HG03135 (cell line): ENCODE measurements at regions not wholly inside any gene's neighbourhood (a gene's known extent, or its start where the extent isn't known, plus 50 kb on each side); places are given as distances from the start of the nearest gene placed in this dataset.

Experiments used
- ATAC-seq: cut with Tn5 transposase; IDR thresholded peaks from one replicate; pipeline ENCODE4 v1.9.1; 2021; ENCODE audit warnings: mild to moderate bottlenecking, moderate library complexity; ENCODE audit not compliant: unreplicated experiment

DNA sequence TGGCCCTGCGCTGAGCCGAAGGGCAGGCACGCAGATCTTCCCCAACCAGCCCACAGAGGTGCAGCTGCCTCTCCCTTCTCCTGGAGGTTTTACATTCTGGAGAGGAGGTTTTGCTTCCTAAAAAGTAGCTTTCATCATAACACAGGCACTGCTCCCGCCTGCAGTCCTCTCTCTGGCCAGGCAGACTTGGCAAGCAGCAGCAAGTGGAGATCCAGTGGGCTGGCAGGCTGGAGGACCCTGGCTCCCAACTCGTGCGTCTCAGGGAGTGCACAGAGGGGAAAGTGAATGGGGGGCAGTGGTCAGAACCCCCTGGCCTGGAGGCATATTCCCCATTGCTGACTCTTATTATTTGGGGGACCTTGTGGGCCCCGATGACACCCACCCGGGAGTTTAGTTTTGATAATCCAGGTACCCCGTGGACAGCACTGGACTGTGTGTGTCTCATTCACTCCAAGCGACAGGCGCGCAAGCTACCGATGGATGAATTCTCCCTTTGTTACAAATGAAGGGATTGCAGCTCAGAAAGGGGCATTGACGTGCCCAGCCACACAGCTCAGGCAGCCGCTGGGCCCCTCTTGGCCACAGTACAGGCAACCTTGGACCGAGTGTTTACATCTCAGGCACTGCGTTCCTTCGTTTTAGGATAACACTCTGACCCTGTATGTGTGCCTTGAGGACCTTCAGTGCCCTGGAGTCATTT is 1223.9 kb downstream of the BRD1 start:
- ATAC-seq: no peak

DNA sequence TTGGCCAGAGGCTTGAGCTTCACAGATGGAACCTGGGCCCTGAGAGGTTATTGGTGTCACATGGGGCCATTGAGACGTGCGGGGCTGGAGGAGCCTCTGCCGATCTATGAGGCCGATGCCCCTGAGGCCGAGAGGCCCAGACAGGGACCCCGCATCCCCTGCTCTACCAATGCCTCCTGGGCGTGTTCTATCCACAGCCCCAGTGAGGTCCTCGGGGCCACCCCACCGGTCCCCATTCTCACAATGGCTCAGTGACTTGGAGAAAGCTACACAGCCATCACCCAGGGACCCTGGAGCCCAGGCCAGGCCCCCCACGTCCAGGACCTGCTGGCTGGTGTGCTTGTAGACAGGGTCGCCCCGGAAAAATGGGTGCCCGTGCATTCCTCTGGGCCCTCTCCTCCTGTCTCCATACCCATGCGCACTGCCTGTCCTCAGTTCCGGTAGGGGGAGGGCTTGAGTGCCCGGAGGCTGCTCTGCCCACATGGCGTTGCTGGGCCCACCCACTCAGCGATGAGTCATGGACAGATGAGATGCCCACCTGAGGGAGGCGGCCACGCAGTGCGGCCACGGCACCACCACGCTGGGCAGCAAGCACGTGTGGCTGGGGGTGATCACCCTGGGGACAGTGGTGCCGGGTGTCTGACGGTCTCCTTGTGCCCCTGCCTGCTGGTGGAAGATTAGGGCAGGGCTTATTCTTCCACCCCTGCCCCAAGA is 1224.7 kb downstream of the BRD1 start:
- no peak for ATAC-seq

DNA sequence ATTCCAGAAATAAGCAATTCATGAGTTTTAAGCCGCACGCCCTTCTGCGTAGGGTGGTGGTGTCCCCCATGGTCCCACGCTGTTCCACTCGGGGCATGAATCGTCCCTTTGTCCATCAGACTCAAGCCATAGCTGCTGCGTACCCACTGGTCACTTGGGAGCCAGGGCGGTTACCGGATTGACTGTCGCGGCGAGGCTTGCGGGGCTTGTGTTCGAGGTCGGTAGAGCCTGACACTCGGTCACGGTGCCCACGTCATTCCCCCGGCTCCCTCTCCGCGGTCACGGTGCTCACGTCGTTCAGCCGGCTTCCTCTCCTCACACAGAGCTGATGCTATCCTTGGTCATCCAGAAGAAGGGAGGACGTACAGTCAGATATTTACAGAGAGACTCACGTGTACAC is 1227.0 kb downstream of the BRD1 start:
- no peak for ATAC-seq

DNA sequence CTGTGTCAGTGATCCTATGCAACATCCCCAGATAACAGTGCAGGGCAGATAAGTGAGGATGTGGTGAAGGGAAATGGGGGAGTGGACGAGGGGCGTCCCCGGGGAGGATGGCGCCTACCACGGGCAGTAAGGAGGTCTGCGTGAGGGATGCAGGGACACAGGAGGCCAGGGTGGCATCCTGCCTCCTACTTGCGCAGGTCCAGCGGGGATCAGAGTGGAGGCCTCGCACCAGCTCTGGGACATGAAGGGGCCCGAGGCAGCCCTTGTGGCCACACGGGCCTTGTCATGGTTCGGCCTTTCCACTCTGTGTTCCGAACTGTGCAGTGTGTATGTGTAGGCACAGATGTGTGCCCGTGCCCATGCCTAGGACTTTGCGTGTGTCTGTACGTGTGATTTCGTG is 1227.5 kb downstream of the BRD1 start:
- ATAC-seq: no peak

DNA sequence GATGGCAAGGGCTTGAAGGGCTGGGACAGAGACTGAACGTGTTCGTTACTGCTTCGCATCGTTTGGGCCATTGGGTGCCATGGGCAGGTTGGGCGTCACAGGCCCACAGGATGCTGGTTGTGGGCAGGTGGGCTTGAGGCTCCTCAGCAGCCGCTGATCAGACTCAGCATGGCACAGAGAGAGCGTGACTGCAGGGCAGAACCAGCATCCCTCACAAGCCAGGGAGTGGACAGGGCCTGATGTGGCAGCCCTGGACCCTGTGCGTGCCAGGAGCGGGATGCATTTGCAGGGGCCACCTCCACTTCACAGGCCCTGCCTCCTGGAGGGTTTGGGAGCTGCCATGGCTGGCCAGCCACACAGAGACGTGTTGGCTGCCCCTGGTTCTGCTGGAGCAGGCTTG is 1228.3 kb downstream of the BRD1 start:
- no peak for ATAC-seq

DNA sequence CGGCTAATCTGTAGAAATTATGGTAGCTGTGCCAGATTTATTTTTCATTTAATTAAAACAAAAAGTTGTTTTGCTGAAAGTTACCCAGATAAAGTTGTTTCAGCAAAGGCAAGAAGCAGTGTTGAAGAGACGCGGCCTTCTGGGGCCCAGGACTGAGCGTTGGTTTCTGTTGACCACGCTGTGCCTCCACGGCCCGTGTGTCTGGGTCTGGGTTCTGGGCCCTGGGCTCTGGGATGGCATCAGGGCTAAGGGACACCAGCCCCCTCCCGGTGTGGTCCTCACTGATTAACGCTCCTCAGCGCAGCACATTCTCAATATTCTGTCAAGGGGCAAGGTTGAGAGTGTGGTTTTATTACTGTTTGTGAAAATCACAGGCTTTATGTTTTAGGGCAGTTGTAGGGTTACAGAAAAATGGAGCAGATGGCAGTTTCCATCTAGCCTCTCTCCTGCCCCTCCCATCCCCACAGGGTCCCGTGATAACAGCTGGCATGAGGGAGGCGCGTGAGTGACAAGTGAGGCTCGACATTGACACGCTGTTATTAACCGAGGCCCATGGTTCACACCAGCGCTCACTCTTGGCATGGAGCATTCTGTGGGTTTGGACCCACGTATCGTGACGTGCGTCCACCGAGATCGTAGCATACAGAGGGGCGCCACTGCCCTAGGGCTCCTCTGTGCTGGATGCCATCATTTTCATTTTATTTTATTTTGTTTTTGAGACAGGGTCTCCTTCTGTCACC is 1231.4 kb downstream of the BRD1 start:
- no peak for ATAC-seq

DNA sequence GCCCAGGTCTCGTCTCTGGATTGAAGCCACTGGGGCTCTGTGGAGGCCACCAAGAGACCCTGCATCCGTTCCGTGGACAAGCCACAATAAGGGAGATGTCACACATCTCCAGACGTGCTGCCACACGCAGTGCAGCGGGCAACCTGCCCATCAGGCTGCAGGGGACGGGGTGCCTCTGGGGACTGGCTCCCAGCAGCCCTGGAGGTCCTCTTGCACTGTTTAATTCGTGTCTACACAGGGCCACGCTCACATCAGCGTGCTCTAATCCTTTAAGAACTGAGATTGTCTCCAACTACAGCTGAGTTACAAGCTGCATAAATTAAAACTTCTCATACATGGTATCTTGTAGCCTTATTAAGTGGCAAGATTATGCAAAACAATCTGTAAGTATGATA is 1232.2 kb downstream of the BRD1 start:
- no peak for ATAC-seq

DNA sequence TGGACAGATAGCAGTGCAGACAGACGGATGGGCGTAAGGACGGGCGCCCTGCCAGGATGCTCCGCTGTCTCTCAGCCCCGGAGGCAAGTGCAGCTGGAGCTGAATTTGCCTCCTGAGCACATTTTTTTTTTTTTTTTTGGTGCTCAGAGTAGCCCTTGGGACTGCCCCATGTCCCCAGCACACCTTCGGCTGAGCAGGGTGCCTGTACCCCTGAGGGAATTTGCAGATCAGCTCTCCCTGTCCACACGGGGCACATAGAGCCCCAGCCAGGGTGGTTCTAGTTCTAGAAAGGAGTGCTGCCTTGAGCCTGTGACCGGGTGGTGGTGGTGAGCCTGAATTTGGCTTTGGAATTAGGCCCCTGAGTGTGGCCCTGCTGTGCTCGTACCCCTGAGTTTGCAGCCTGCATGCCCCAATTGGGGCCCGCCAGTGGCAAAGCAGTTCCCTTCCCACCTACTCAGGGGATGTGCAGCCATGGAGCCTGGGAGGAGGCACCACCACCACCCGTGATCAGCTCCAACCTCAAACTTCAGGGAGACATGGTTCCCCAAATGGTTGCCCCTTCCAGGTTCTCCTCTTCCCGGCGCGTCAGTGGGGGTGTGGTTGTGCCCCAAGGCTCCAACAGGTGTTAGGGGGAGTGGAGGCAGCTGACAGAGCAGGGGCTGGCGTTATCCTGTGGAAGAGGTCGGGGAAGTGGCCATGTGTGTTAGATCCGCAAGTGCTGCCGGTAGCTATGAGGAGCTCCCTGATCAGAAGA is 1232.7 kb downstream of the BRD1 start:
- no peak for ATAC-seq

DNA sequence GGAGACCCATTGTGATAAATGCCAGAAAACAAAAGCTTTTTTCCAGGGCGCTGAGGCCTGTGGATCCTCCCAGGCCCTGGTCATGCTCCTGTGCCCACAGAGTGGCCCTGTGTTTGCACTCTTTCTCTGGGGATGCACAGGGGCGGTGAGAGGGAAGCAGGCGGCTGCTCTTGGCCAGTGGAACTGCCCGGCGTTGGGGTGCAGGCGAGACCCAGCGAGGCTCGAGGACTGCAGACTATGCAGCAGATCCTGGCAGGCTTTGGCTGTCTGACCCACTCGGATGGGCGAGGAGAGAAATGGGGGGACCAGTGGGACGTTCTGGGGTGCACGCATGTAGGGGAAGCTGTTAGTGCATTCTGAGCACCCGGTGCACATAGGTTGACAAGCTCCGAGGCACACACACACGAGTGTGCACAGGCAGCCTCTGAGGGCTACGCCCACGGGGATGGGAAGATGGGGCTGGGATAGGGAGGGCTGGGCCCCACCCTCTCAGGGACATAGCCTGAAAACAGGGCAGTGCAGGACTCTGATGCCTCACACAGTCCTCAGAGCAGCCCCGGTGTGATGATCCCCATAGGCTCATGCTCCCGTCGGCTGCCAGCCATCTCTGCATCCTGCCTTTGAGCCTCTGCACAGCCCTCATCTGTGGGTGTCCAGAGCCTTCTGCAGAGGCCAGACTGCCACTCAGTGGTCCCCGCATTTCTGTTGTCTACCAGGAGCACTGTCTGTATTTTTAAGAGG is 1233.5 kb downstream of the BRD1 start:
- ATAC-seq: no peak

DNA sequence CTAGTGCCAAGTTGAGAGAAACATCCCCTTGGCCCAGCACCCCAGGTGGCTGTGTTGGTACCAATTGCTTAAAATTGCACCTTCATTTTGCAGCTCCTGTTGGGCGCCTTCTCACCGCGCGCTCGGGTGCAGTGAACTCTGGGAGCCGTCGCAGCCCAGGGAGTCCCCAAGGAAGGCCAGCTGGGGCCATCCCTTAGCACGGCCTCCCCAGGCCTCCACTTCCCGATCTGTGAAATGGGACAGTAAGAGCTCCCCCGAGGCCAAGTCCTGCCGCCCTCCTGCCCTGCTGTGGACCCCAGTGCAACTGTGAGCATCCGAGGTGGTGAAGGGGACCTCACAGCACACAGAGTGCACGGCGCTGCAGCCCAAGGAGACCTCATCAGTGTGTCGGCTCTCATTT is 1234.1 kb downstream of the BRD1 start:
- ATAC-seq: no peak

DNA sequence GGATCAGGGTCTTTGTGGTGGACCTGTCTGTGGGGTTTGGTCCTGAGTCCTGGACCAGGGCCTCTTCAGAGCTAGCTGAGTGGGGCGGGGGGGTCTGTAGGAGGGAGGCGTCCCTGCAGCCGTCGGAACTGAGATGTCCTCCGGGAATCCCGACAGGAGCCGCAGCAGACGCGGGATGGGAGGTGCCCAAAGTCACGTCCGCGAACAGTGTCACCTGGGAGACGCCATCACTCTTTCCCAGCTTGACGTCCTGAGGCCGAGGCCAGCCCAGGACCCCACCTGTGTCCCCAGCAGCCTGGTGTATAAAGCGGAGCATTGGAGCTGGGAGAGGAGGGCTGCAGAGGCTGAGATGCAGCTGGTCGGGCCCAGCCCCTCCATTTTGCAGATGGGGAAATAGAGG is 1234.7 kb downstream of the BRD1 start:
- ATAC-seq: no peak

DNA sequence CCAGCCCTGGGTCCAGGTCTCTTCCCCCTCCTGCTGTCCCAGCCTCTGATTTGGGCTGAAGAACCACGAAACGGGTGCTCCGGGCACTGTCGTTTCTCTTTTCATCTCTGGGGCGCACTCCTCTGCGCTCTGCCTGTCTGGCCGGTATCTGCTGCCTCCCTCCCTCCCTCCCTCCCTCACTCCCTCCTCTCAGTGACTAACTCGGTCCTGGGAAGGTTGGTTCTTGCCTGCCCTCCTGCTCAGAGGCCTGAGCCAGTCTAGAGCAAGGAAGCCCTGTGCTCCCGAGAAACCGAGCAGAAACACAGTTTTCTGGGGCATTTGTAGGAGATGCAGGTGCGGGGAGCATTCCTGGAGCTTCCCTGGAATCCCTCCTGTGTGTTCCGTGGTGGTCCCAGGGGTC is 1235.2 kb downstream of the BRD1 start:
- ATAC-seq: no peak

DNA sequence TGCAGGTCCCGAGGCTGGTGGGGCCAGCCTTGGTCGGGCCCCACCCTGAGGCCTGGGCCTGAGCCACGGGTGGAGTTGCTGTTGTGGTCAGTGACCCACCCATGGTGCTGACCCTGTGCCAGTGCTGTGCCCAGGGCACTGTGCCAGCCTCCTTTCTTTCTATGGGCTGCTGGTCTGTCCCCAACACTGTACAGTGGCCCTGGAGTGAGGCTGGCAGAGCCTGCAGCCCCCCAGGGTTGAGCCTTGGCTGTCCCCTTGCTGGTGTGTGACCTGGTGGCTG is 1235.7 kb downstream of the BRD1 start:
- ATAC-seq: no peak

DNA sequence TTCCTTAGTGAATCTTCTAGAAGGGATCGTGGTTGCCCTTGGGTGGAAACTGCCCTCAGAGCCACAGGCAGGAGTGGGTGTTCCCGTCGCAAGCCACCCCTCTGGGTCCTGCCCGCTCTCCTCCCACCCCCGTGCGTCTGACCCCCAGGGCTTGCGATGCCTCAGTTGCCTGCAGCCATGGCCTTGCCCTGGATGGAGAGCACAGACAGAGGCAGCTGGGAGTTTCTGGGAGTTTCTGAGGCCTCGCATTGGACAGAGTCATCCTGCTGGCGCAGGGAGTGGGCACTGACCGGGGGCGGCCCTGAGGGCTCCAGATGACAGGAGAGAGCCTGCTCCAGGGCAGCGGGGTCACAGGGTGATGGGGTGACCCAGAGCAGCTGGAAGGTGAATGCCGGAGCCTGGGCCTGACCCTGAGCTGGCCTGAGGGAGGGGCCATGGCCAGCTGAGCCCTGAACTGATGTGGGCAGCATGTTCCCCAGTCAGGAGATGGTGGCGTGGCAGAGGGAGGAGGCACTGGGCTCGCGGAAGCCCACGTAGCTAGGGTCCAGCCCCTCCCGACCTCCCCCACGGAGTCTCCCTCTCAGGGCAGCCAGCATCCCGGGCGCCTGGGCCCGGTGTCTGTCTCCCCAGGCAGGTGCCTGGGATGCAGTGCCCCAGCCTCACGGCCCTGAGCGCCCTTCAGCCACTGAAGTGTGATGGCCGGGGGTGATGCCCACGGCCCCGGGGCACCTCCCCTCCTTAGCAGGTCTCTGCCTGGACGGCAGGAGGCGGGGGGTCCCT is 1236.2 kb downstream of the BRD1 start:
- no peak for ATAC-seq

DNA sequence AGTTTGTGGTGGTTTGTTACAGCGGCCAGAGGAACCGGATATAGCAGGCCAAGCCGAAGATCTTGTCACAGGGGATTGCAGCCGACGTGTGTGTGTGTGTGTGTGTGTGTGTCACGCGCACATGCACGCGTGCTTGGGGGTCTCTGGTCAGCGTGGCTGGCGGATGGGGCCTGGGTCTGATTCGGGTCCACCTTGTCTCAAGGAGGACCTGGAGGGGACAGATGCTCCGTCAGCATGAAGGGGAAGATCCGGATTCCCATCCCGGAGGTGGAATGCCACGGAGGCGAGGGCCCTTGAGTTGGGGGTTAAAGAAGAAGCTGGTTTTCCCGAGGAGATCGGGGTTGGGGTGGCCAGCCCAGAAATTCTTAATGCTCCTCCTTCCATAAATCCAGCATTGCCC is 1237.8 kb downstream of the BRD1 start:
- no peak for ATAC-seq

DNA sequence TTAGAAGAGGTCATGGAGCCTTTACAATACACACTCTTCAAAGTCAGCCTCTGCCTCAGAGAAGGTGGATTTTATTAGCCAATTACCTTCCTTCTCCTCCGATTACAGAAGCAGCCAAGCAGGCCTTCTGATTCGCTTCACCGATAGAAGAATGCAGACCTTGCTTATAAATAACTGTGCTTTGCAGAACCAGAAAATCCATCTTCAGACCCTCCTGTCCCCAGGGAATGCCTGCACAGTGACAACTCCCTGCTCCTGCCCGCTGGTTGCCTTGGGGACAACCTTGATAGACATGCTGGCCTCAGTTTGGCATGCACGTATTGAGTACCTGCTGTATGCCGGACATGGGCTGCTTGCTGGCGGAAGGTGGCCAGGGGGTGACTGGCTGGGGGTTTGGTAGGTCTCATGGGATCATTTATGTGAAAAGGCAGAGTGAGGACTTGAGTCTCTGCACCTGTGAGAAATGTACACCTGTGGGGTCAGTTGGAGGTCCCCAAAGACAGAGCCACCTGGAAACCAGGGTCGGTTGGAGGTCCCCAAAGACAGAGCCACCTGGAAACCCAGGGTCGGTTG is 1238.7 kb downstream of the BRD1 start:
- no peak for ATAC-seq

DNA sequence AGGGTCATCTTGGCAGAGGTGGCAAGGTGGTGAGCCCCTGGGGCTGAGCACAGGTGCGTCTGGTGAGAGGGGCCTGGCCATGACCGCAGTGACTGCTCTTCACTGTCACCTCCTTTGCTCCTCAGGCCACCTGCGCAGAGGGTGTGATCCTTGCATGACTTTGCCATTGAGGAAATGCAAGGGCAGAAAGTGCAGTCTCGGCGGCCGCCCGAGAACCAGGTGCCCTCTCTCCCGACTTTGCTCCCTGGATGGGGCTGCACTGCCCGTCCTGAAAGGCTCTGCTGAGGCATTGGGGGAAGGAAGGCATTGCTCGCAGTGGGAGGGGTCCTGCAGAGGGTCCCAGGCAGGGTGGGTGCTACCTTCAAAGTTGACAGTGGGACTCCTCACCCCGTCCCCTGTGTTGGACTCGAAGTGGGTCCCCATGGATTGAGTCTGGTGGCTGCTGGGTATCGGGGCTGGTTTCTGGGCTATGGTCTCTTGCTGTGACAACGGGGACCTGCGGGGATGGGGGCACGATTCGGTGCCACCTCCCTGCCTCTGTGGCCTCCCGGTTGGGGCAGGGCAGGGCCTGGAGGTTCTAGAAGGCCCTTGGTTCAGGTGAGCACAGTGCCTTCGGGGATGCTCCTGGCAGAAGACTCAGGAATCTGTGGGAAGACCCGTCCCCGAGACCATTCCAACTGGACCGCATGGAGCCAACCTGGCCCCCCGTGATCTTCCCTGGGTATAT is 1239.4 kb downstream of the BRD1 start:
- no peak for ATAC-seq

DNA sequence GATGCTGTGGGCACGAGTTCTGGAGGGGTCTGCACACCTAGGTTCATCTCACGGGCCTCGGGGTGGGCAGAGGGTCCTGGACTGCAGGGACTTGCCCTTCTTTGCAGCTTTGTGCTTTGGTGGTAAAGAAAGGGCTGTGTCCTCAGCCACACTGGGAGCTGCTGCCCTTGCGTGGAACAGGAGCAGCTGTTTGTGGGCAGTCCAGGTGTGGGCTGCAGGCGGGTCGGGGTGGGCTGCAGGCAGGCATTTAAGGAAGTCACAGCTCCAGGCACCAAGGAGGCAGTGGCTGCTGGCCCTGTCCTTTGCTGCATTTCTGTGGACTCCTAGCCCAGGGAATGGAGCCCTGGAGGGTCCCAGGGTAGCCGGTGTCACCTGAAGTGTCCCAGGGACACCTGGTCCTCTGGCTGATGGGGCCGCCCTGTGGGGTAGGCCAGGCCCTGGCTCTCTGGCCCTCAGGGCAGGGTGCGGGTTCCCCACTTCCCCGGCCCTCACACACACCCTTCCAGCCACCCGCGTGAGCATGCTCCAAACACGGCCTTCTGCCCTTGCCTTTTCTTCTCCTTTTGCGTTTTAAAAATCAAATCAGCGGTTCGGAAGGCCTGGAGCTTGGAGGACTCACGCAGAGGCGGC is 1240.3 kb downstream of the BRD1 start:
- no peak for ATAC-seq

DNA sequence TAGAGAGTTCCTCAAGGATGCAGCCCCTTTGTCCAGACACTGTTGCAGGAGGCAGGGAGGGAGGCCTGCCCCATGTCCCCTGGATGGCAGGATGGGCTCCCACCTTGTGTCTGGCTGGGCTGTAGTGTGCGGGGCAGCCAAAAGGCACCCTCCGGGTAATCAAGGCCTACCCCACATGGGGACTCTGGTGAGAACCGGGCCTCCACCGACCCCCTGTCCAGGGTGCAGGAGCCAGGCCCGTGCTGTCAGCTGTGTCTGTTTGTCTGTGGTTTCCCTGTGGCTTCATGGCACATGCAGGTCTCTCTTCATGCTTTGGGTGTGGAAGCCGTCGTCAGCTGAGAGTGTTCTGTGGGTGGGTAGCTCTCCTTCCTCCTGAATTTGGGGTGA is 1240.9 kb downstream of the BRD1 start:
- ATAC-seq: no peak
